ENCODE measurements at regions not wholly inside any gene's neighbourhood (a gene's known extent, or its start where the extent isn't known, plus 50 kb on each side); places are given as distances from the start of the nearest gene placed in this dataset.
A peak's percentile ranks its signal among the peaks of the same experiment; 100 is the strongest.
"Not testable (repeated sequence)": the region's sequence is repeated elsewhere in the genome, so short reads cannot be mapped to it uniquely, and the experiment has no call there.

- peak; percentile 20 to 32 (median 30) for DNase-seq
Observed at GRCh38 chr2:131673400-131674173, 145.9 kb downstream of the CCDC74A start.

GRCh38 chr2:131674174-131674507 lies 146.5 kb downstream of the CCDC74A start:
- no peak for DNase-seq

GRCh38 chr2:131681611-131682121 lies 154.0 kb downstream of the CCDC74A start:
- not testable (repeated sequence) for DNase-seq

- DNase-seq: peak; percentile 30 to 45 (median 41)
Observed at GRCh38 chr2:131682122-131682944, 154.6 kb downstream of the CCDC74A start.

GRCh38 chr2:131682945-131683330 lies 155.2 kb downstream of the CCDC74A start:
- not testable (repeated sequence) for DNase-seq

- DNase-seq: not testable (repeated sequence)
Observed at GRCh38 chr2:131684631-131685316, 157.1 kb downstream of the CCDC74A start.

GRCh38 chr2:131686164-131686893 lies 158.6 kb downstream of the CCDC74A start:
- not testable (repeated sequence) for DNase-seq

- not testable (repeated sequence) for DNase-seq
Observed at GRCh38 chr2:131686894-131687238, 159.2 kb downstream of the CCDC74A start.

GRCh38 chr2:131689066-131689465 lies 161.4 kb downstream of the CCDC74A start:
- not testable (repeated sequence) for DNase-seq

- DNase-seq: not testable (repeated sequence)
Observed at GRCh38 chr2:131711268-131711667, 183.6 kb downstream of the CCDC74A start.

GRCh38 chr2:131717907-131718306 lies 190.2 kb downstream of the CCDC74A start:
- not testable (repeated sequence) for DNase-seq

- not testable (repeated sequence) for DNase-seq
Observed at GRCh38 chr2:131721163-131721562, 193.5 kb downstream of the CCDC74A start.

GRCh38 chr2:131722256-131722655 lies 194.6 kb downstream of the CCDC74A start:
- DNase-seq: not testable (repeated sequence)

GRCh38 chr2:131724019-131724418 lies 196.3 kb downstream of the CCDC74A start:
- DNase-seq: no peak

- DNase-seq: not testable (repeated sequence)
Observed at GRCh38 chr2:131728451-131728850, 200.8 kb downstream of the CCDC74A start.

- DNase-seq: not testable (repeated sequence)
Observed at GRCh38 chr2:131733530-131733929, 205.8 kb downstream of the CCDC74A start.

GRCh38 chr2:131736406-131736805 lies 208.7 kb downstream of the CCDC74A start:
- not testable (repeated sequence) for DNase-seq

GRCh38 chr2:131738533-131738932 lies 210.8 kb downstream of the CCDC74A start:
- not testable (repeated sequence) for DNase-seq

GRCh38 chr2:131738996-131739434 lies 211.3 kb downstream of the CCDC74A start:
- not testable (repeated sequence) for DNase-seq

GRCh38 chr2:131753640-131754561 lies 226.2 kb downstream of the CCDC74A start:
- DNase-seq: no peak
